ENCODE measurements at regions not wholly inside any gene's neighbourhood (a gene's known extent, or its start where the extent isn't known, plus 50 kb on each side); places are given as distances from the start of the nearest gene placed in this dataset.

GRCh38 chr5:50564558-50564957 is 101.9 kb upstream of the PARP8 start:
- TF ChIP-seq CTCF (IDR thresholded peaks at IDR 0.05) (no peak), ZFX (IDR thresholded peaks at IDR 0.05; ENCODE audit: borderline replicate concordance) (no peak)
